Ovary (tissue), 7 donors: ENCODE measurements at regions not wholly inside any gene's neighbourhood (a gene's known extent, or its start where the extent isn't known, plus 50 kb on each side); places are given as distances from the start of the nearest gene placed in this dataset.

Experiments
- DNase-seq, 5 donors: peaks; one replicate each; pipeline ENCODE4 v3.0.0-alpha.2; 2019 to 2020
- H3K27ac ChIP-seq, 2 donors: fragments of 200-600 bp; one replicate each; pipeline versions ENCODE4 v1.5.1 to v1.8.0; 2019 to 2022
- H3K27me3 ChIP-seq: fragments of 200-600 bp; one replicate; pipeline ENCODE4 v1.8.0; 2022
- H3K36me3 ChIP-seq: fragments of 200-600 bp; sonication (generic); one replicate; pipeline ENCODE4 v1.5.1; 2019
- H3K4me1 ChIP-seq: one replicate; pipeline ENCODE4 v1.8.1; 2013; ENCODE audit warnings: mild to moderate bottlenecking, moderate library complexity; ENCODE audit not compliant: insufficient read depth
- H3K4me3 ChIP-seq: fragments of 200-600 bp; sonication (generic); one replicate; pipeline ENCODE4 v1.5.1; 2017
- H3K9me3 ChIP-seq, 2 donors: fragments of 200-600 bp in 1 of 2; sonication (generic) in 1 of 2; one replicate each; pipeline versions ENCODE4 v1.5.1 to v1.8.1; 2013 to 2019; ENCODE audit warnings: mild to moderate bottlenecking in 1 of 2, moderate library complexity in 1 of 2
- EP300 ChIP-seq: sonication (generic); formaldehyde crosslinking; IDR thresholded peaks from one replicate; pipeline ENCODE4 v1.6.1; 2017; ENCODE audit warnings: antibody characterized with exemption
- POLR2A ChIP-seq: fragments of 450-650 bp; IDR thresholded peaks from one replicate; pipeline ENCODE4 v1.6.1; 2017; ENCODE audit warnings: antibody characterized with exemption, mild to moderate bottlenecking, moderate library complexity
- WGBS, 3 donors: extraction: QIAGEN DNeasy Blood & Tissue Kit in 1 of 3; methylation state at CpG; one replicate each; pipeline versions ENCODE4 v1.1.5 to v1.1.7; 2013 to 2017; 5-methylcytosine and 5-hydroxymethylcytosine counted together
- intact Hi-C, 4 donors: fragments of 100-400 bp; cut with DNase I; formaldehyde crosslinking; loops; one replicate each; pipeline versions ENCODE4 v1.11.0 to v1.15.1; 2022 to 2023
- TF ChIP-seq, protein P1 (sequence below), 3 donors: fragments of 450-650 bp in 2 of 3; fragments of 200-600 bp in 1 of 3; IDR thresholded peaks; one replicate each; pipeline versions ENCODE4 v1.5.1 to v1.8.0; 2016 to 2022; ENCODE audit warnings: antibody characterized with exemption in 3 of 3, mild to moderate bottlenecking in 1 of 3
- donor health status: DM: no; HTN: no; CAD: no; lungs with moderate emphysema.
- donor health status: DM: no; HTN: no; CAD: no.
- donor health status: Bipolar disorder and iron deficiency.
- donor health status: DM: no; HTN: no; CAD: no.
- donor health status: DM: yes; HTN: yes; CAD: no.

DNA sequence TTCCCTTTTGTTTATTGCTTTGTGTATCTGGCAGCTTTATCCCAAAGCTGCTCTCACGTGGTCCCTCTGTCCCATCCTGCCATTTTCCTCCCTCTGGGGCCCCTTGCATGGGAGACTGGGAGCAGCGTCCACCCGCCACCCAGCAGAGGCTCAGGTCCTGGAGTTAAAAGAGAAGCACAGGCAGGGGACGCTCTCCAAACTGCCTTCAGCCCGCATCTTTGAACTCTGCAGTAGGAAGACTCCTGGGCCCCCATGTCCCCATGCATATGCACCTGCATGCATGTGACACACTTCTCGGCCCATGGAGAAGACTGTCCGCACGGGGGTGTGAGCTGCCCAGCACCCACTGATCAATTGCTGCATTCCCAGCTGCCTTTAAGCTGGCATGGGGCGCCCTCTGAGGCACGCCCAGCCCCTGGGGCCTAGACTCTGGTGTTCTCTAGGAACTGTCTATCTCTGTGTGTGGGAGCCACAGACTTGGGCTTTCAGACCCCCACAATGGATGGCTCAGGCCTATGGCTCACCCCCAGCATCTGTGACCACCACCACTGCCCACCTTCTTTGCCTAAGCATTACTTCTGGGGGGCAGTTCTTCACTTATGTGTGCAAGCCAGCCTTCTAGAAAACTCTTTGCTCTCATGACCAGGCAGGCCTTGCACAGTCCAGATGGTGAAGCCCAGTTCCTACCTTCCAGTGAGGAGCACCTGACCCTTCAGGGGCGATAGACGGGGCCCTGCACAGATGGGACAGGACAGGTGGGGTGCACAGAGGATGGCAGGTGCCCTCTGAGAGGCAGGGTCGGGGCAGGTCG lies 96.1 kb upstream of the DIO3 start:
- DNase-seq, result peak in 1 of 5 donors; percentile 7
- Histone ChIP-seq H3K27ac (no peak overlapping the region), H3K4me1 (peaks cover 1% of the 10 kb centered on the region), H3K36me3 (no peaks in the 10 kb centered on the region), H3K27me3 (no peaks in the 10 kb centered on the region), H3K9me3 (no peaks in the 10 kb centered on the region), H3K4me3 (no peak overlapping the region)
- 84 to 88% (median 86%) methylated on average over 14 of the region's 14 CpGs for WGBS, 3 donors
- TF ChIP-seq EP300, result no peak
- TF ChIP-seq, protein P1, sequence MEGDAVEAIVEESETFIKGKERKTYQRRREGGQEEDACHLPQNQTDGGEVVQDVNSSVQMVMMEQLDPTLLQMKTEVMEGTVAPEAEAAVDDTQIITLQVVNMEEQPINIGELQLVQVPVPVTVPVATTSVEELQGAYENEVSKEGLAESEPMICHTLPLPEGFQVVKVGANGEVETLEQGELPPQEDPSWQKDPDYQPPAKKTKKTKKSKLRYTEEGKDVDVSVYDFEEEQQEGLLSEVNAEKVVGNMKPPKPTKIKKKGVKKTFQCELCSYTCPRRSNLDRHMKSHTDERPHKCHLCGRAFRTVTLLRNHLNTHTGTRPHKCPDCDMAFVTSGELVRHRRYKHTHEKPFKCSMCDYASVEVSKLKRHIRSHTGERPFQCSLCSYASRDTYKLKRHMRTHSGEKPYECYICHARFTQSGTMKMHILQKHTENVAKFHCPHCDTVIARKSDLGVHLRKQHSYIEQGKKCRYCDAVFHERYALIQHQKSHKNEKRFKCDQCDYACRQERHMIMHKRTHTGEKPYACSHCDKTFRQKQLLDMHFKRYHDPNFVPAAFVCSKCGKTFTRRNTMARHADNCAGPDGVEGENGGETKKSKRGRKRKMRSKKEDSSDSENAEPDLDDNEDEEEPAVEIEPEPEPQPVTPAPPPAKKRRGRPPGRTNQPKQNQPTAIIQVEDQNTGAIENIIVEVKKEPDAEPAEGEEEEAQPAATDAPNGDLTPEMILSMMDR (IDR thresholded peaks at IDR 0.05), result no peak
- no peak for TF ChIP-seq POLR2A
- intact Hi-C loops, result no loop called here

DNA sequence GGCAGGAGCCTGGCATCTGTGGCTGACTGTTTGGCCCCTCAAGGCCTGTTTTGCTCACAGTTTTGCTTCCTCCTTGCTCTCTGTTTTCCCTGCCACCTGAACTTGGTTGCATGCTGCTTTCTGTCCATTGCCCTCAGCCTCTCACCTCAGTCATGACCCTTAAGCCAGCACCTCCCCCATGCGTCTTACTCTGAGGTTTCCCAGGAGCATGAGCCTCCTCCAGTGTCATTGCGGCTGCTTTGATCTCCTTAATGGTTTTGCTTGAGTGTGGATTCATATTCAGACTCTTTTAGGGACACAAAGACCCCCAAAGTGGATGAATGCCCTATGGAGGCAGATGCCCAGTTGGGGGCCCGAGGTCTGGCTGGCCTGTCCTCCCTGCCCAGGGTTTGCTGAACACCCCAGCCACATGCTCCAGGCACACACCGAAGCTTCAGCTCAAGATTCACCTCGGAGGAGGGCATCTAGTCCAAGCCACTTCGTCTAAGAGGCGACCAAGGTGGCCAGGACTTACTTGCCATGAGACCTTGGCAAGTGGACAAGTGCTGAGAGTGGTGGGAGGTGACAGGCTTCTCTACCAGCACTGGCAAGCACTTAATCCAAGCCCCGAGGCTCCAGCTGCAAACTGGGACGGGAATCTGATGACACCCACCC lies 95.4 kb upstream of the DIO3 start:
- TF ChIP-seq POLR2A (no peak), EP300 (no peak)
- TF ChIP-seq, protein P1 (IDR thresholded peaks at IDR 0.05), result no peak
- WGBS, 3 donors, result 87 to 92% (median 88%) methylated on average over 9 of the region's 9 CpGs
- Histone ChIP-seq H3K4me1 (no peaks in the 10 kb centered on the region), H3K27me3 (no peaks in the 10 kb centered on the region), H3K9me3 (no peaks in the 10 kb centered on the region), H3K36me3 (no peaks in the 10 kb centered on the region), H3K4me3 (no peak overlapping the region), H3K27ac (no peak overlapping the region)
- intact Hi-C loops, result no loop called here
- DNase-seq, result no peak

DNA sequence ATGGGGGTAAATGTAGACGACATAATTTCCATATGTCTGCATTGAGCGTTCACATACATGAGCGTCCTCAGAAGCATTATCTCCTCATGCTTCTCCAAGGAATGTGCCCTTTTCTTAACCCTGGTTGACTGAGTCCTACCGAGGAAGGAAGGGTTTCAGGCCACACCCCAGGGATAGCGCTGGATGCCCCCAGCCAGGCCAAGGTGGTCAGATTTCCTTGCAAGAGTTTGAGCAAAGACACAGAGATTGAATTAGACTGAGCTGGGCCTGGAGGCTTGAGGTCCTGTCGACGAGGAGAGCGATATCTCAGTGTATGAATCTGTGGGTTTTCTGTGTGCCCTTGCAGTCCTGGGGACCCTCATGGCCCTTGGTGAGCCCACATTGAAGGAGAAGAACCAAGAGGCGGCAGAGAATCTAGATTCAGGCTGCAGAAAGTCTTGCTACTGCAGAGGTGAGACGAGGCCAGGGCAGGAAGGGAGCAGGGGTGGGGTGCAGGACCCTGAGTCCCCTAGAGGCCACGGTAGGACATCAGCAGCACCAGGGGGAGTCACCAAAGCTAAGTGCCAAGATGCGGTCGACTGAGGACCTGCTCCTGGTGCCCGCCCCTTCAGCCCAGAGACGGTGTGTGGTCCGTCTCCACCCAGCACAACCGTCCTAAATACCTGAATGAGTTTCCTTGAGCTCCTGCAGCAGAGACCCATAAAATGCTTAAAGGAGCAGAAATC lies 94.7 kb upstream of the DIO3 start:
- TF ChIP-seq, protein P1 (IDR thresholded peaks at IDR 0.05), result no peak
- no peak for TF ChIP-seq POLR2A
- no peak for TF ChIP-seq EP300
- Histone ChIP-seq H3K36me3 (no peaks in the 10 kb centered on the region), H3K9me3 (no peaks in the 10 kb centered on the region), H3K4me3 (no peak overlapping the region), H3K27ac (no peak overlapping the region), H3K27me3 (no peaks in the 10 kb centered on the region), H3K4me1 (no peaks in the 10 kb centered on the region)
- no peak for DNase-seq
- intact Hi-C loops, result no loop called here
- 86 to 89% (median 87%) methylated on average over 17 of the region's 17 CpGs for WGBS, 3 donors

DNA sequence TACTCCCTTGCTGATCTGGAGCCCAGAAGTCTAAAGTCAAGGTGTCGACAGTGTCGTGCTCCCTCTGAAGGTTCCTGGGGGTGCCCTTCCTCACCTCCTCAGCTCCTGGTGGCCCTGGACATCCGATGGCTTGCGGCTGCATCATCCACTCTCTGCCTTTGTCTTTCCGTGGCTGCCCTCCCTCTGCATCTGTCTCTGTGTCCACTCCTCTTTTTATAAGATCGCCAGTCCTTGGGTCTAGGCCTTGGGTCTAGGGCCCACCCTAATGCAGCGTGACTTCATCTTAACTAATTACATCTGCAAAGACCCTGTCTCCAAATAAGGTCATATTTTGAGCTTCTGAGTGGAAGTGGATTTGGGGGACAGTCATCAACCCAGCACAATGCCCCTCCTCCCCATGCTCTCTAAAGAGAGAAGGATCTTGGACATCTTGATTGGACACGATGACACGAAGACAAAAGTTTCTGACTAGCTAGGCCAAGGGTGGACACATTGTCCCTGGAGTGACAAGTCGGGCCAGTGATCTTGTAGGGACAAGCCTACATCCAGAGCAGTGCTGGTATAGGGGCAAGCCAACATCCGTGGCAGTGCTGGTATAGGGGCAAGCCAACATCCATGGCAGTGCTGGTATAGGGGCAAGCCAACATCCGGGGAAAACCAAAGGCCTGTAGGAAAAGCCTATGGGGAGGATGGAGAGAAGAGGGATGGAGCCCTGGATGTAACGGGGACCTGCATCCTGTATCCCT lies 93.9 kb upstream of the DIO3 start:
- H3K27ac ChIP-seq, result no peak overlapping the region
- no peaks in the 10 kb centered on the region for H3K36me3 ChIP-seq
- no peak overlapping the region for H3K4me3 ChIP-seq
- H3K9me3 ChIP-seq, result no peaks in the 10 kb centered on the region
- H3K4me1 ChIP-seq, result no peaks in the 10 kb centered on the region
- intact Hi-C loops, result no loop called here
- TF ChIP-seq POLR2A (no peak), EP300 (no peak)
- TF ChIP-seq, protein P1 (IDR thresholded peaks at IDR 0.05), result no peak
- DNase-seq, result no peak
- 97% methylated on average over 13 of the region's 13 CpGs for WGBS, 3 donors
- no peaks in the 10 kb centered on the region for H3K27me3 ChIP-seq
